ENCODE measurements at regions not wholly inside any gene's neighbourhood (a gene's known extent, or its start where the extent isn't known, plus 50 kb on each side); places are given as distances from the start of the nearest gene placed in this dataset.
"Not testable (repeated sequence)": the region's sequence is repeated elsewhere in the genome, so short reads cannot be mapped to it uniquely, and the experiment has no call there.

- no peak for TF ChIP-seq CTCF (conservative IDR thresholded peaks at IDR 0.05; ENCODE audit: control insufficient read depth, insufficient read depth, low read depth, low read length)
- peak; percentile 94 for DNase-seq (ENCODE audit: low read depth)
- H3K4me3 ChIP-seq (ENCODE audit: control insufficient read depth, low read depth, low read length), result no peak overlapping the region
These were observed 552.4 kb upstream of the KCND2 start for GRCh38 chr7:119720541-119720940.

GRCh38 chr7:119724041-119724792, 548.8 kb upstream of the KCND2 start:
- no peak for DNase-seq (ENCODE audit: low read depth)
- TF ChIP-seq CTCF (conservative IDR thresholded peaks at IDR 0.05; ENCODE audit: control insufficient read depth, insufficient read depth, low read depth, low read length), result no peak

GRCh38 chr7:119733127-119733879, 539.7 kb upstream of the KCND2 start:
- DNase-seq (ENCODE audit: low read depth), result no peak
- no peak for TF ChIP-seq CTCF (conservative IDR thresholded peaks at IDR 0.05; ENCODE audit: control insufficient read depth, insufficient read depth, low read depth, low read length)
- no peak overlapping the region for H3K4me3 ChIP-seq (ENCODE audit: control insufficient read depth, low read depth, low read length)

More at GRCh38 chr7:119724041-119724792, 548.8 kb upstream of the KCND2 start:
- no peak overlapping the region for H3K4me3 ChIP-seq (ENCODE audit: control insufficient read depth, low read depth, low read length)

- no peak for DNase-seq (ENCODE audit: low read depth)
- TF ChIP-seq CTCF (conservative IDR thresholded peaks at IDR 0.05; ENCODE audit: control insufficient read depth, insufficient read depth, low read depth, low read length), result no peak
- H3K4me3 ChIP-seq (ENCODE audit: control insufficient read depth, low read depth, low read length), result no peak overlapping the region
These were observed 535.6 kb upstream of the KCND2 start for GRCh38 chr7:119737390-119737789.

GRCh38 chr7:119745280-119745679, 527.7 kb upstream of the KCND2 start:
- not testable (repeated sequence) for DNase-seq (ENCODE audit: low read depth); H3K4me3 ChIP-seq (ENCODE audit: control insufficient read depth, low read depth, low read length)

GRCh38 chr7:119748251-119748860, 524.6 kb upstream of the KCND2 start:
- H3K4me3 ChIP-seq (ENCODE audit: control insufficient read depth, low read depth, low read length), result no peak overlapping the region
- DNase-seq (ENCODE audit: low read depth), result no peak
- TF ChIP-seq CTCF (conservative IDR thresholded peaks at IDR 0.05; ENCODE audit: control insufficient read depth, insufficient read depth, low read depth, low read length), result no peak

- DNase-seq (ENCODE audit: low read depth), result peak; percentile 9
- no peak overlapping the region for H3K4me3 ChIP-seq (ENCODE audit: control insufficient read depth, low read depth, low read length)
- no peak for TF ChIP-seq CTCF (conservative IDR thresholded peaks at IDR 0.05; ENCODE audit: control insufficient read depth, insufficient read depth, low read depth, low read length)
These were observed 524.0 kb upstream of the KCND2 start for GRCh38 chr7:119748991-119749390.

Data from fibroblast of mammary gland (primary cell).